ENCODE measurements at regions not wholly inside any gene's neighbourhood (a gene's known extent, or its start where the extent isn't known, plus 50 kb on each side); places are given as distances from the start of the nearest gene placed in this dataset.

DNA sequence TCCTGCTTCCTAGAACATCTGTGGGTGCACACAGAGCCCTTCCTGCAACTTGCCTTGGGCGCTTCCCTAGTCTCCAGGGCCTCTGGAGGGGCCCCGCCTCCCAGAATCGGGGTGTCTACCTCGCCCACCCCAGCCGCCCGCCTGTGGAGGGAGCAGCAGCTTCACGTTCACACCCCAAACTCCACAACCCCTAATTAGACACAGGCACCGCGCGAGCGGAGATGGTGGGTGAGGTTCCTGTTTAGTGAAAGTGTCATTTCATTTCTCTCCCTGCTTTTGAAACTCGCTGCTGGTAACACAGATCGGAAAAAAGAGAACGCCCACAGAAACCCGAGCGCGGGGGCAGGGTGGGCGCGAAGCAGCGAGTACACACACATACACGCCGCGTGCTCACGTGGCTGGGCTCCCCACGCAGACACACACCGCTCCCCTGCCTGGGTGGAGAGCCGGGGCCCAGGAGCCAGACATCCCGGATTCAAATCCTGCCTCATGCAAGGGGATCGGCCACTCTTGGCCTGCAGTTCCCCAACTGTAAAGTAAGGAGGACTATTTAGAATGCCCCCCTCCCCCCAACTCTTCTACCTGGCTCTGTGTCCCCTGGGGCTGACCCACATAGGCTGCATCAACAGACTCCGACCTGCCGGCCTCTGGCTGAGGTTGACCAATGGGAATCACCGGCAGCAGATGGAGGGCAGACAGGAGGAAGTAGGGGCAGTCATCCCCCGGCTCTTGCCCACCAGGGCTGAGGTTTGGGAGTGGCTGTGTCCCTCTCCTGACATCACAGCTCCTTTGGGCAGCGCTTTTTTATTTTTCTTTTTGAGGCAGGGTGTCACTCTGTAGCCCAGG is 79.2 kb upstream of the NCOR2 start:
- TF ChIP-seq, protein P1, sequence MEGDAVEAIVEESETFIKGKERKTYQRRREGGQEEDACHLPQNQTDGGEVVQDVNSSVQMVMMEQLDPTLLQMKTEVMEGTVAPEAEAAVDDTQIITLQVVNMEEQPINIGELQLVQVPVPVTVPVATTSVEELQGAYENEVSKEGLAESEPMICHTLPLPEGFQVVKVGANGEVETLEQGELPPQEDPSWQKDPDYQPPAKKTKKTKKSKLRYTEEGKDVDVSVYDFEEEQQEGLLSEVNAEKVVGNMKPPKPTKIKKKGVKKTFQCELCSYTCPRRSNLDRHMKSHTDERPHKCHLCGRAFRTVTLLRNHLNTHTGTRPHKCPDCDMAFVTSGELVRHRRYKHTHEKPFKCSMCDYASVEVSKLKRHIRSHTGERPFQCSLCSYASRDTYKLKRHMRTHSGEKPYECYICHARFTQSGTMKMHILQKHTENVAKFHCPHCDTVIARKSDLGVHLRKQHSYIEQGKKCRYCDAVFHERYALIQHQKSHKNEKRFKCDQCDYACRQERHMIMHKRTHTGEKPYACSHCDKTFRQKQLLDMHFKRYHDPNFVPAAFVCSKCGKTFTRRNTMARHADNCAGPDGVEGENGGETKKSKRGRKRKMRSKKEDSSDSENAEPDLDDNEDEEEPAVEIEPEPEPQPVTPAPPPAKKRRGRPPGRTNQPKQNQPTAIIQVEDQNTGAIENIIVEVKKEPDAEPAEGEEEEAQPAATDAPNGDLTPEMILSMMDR (IDR thresholded peaks at IDR 0.05; ENCODE audit: low read depth, low read length) = no peak
- TF ChIP-seq EZH2phosphoT487 (IDR thresholded peaks at IDR 0.05; ENCODE audit: low read depth) = no peak
